ENCODE measurements at regions not wholly inside any gene's neighbourhood (a gene's known extent, or its start where the extent isn't known, plus 50 kb on each side); places are given as distances from the start of the nearest gene placed in this dataset.

GRCh38 chr18:24539866-24540617, 79.6 kb downstream of the HRH4 start:
- TF ChIP-seq ZNF565 (CRISPR knock-in tag; conservative IDR thresholded peaks at IDR 0.05; ENCODE audit: low read depth) (no peak), PATZ1 (CRISPR knock-in tag; IDR thresholded peaks at IDR 0.05; ENCODE audit: borderline replicate concordance) (no peak)

All from SK-N-SH treated with all-trans-retinoic acid at 6 μM for 48 hours (cell line).